Activated T-helper 1 cell treated with anti-CD3 and anti-CD28 coated beads, Interleukin-12 subunit alpha, Interleukin-12 subunit beta, Interleukin-2, Interleukin-4 antibody, amounts not matched to agents 30 ng/mL and 10 ng/mL and 1 ng/mL, durations not matched to agents 14 hours and 24 hours and 36 hours (primary cell): ENCODE measurements at regions not wholly inside any gene's neighbourhood (a gene's known extent, or its start where the extent isn't known, plus 50 kb on each side); places are given as distances from the start of the nearest gene placed in this dataset.

ENCODE experiments used
- DNase-seq: peaks from one replicate; pipeline ENCODE4 v3.0.0; 2021; ENCODE audit warnings: low spot score
- H3K27ac Mint-ChIP-seq: one replicate; pipeline ENCODE4 v1.8.0; 2021; ENCODE audit warnings: mild to moderate bottlenecking, mixed read lengths
- H3K27me3 Mint-ChIP-seq: one replicate; pipeline ENCODE4 v1.8.0; 2022; ENCODE audit warnings: mild to moderate bottlenecking, moderate library complexity, mixed read lengths; ENCODE audit not compliant: insufficient read depth
- H3K36me3 Mint-ChIP-seq: one replicate; pipeline ENCODE4 v1.8.0; 2021; ENCODE audit warnings: low read depth, mixed read lengths
- H3K4me1 Mint-ChIP-seq: one replicate; pipeline ENCODE4 v1.8.0; 2021; ENCODE audit warnings: low read depth, mixed read lengths
- H3K4me3 Mint-ChIP-seq: one replicate; pipeline ENCODE4 v1.8.0; 2021; ENCODE audit warnings: mild to moderate bottlenecking, moderate library complexity, mixed read lengths
- H3K9me3 Mint-ChIP-seq: one replicate; pipeline ENCODE4 v1.8.0; 2021; ENCODE audit warnings: mixed read lengths
- intact Hi-C: fragments of 100-400 bp; cut with micrococcal nuclease; formaldehyde crosslinking; loops from one replicate; pipeline ENCODE4 v1.15.1; 2024

GRCh38 chr2:217639481-217639880 is 363.3 kb downstream of the TNS1 start:
- intact Hi-C loops = no loop called here
- no peak overlapping the region for H3K27ac Mint-ChIP-seq
- no peaks in the 10 kb centered on the region for H3K4me1 Mint-ChIP-seq
- no peak overlapping the region for H3K4me3 Mint-ChIP-seq
- no peaks in the 10 kb centered on the region for H3K9me3 Mint-ChIP-seq
- H3K36me3 Mint-ChIP-seq = no peaks in the 10 kb centered on the region
- DNase-seq = no peak
- H3K27me3 Mint-ChIP-seq = peaks cover 4% of the 10 kb centered on the region

GRCh38 chr2:217638533-217638932 is 364.3 kb downstream of the TNS1 start:
- Mint-ChIP-seq H3K27me3 (peaks cover 6% of the 10 kb centered on the region), H3K9me3 (no peaks in the 10 kb centered on the region), H3K27ac (no peak overlapping the region), H3K36me3 (no peaks in the 10 kb centered on the region), H3K4me3 (no peak overlapping the region), H3K4me1 (no peaks in the 10 kb centered on the region)
- DNase-seq = no peak
- intact Hi-C loops = no loop called here

GRCh38 chr2:217638031-217638430 is 364.8 kb downstream of the TNS1 start:
- Mint-ChIP-seq H3K4me1 (no peaks in the 10 kb centered on the region), H3K36me3 (no peaks in the 10 kb centered on the region), H3K27me3 (peaks cover 6% of the 10 kb centered on the region), H3K27ac (no peak overlapping the region), H3K4me3 (no peak overlapping the region), H3K9me3 (no peaks in the 10 kb centered on the region)
- intact Hi-C loops = no loop called here
- DNase-seq = no peak

GRCh38 chr2:217636991-217637561 is 365.7 kb downstream of the TNS1 start:
- H3K4me3 Mint-ChIP-seq = no peak overlapping the region
- intact Hi-C loops = no loop called here
- no peaks in the 10 kb centered on the region for H3K36me3 Mint-ChIP-seq
- no peaks in the 10 kb centered on the region for H3K9me3 Mint-ChIP-seq
- peaks cover 6% of the 10 kb centered on the region for H3K27me3 Mint-ChIP-seq
- no peaks in the 10 kb centered on the region for H3K4me1 Mint-ChIP-seq
- no peak for DNase-seq
- no peak overlapping the region for H3K27ac Mint-ChIP-seq

- no peak for DNase-seq
- H3K4me3 Mint-ChIP-seq = no peak overlapping the region
- H3K4me1 Mint-ChIP-seq = no peaks in the 10 kb centered on the region
- peaks cover 6% of the 10 kb centered on the region for H3K27me3 Mint-ChIP-seq
- H3K36me3 Mint-ChIP-seq = no peaks in the 10 kb centered on the region
- H3K27ac Mint-ChIP-seq = no peak overlapping the region
- H3K9me3 Mint-ChIP-seq = no peaks in the 10 kb centered on the region
- intact Hi-C loops = no loop called here
Observed at GRCh38 chr2:217636578-217636977, 366.2 kb downstream of the TNS1 start.

- Mint-ChIP-seq H3K4me1 (no peaks in the 10 kb centered on the region), H3K27me3 (peaks cover 4% of the 10 kb centered on the region), H3K4me3 (no peak overlapping the region), H3K9me3 (no peaks in the 10 kb centered on the region), H3K27ac (no peak overlapping the region), H3K36me3 (no peaks in the 10 kb centered on the region)
- DNase-seq = no peak
- intact Hi-C loops = no loop called here
Observed at GRCh38 chr2:217634871-217635270, 367.9 kb downstream of the TNS1 start.

GRCh38 chr2:217632043-217632442 is 370.8 kb downstream of the TNS1 start:
- no peak for DNase-seq
- no peak overlapping the region for H3K4me3 Mint-ChIP-seq
- no peaks in the 10 kb centered on the region for H3K36me3 Mint-ChIP-seq
- no peak overlapping the region for H3K27ac Mint-ChIP-seq
- H3K27me3 Mint-ChIP-seq = peaks cover 2% of the 10 kb centered on the region
- H3K4me1 Mint-ChIP-seq = no peaks in the 10 kb centered on the region
- intact Hi-C loops = no loop called here
- no peaks in the 10 kb centered on the region for H3K9me3 Mint-ChIP-seq

GRCh38 chr2:217631115-217631514 is 371.7 kb downstream of the TNS1 start:
- H3K36me3 Mint-ChIP-seq = no peaks in the 10 kb centered on the region
- no peak for DNase-seq
- intact Hi-C loops = no loop called here
- peaks cover 2% of the 10 kb centered on the region for H3K27me3 Mint-ChIP-seq
- H3K9me3 Mint-ChIP-seq = no peaks in the 10 kb centered on the region
- H3K4me3 Mint-ChIP-seq = no peak overlapping the region
- no peak overlapping the region for H3K27ac Mint-ChIP-seq
- no peaks in the 10 kb centered on the region for H3K4me1 Mint-ChIP-seq

- H3K4me1 Mint-ChIP-seq = no peaks in the 10 kb centered on the region
- peaks cover 1% of the 10 kb centered on the region for H3K27me3 Mint-ChIP-seq
- no peak overlapping the region for H3K27ac Mint-ChIP-seq
- H3K9me3 Mint-ChIP-seq = no peaks in the 10 kb centered on the region
- H3K4me3 Mint-ChIP-seq = no peak overlapping the region
- H3K36me3 Mint-ChIP-seq = no peaks in the 10 kb centered on the region
- DNase-seq = no peak
- intact Hi-C loops = no loop called here
Observed at GRCh38 chr2:217629347-217629746, 373.4 kb downstream of the TNS1 start.

- H3K27me3 Mint-ChIP-seq = no peaks in the 10 kb centered on the region
- no peaks in the 10 kb centered on the region for H3K36me3 Mint-ChIP-seq
- no peak for DNase-seq
- no peaks in the 10 kb centered on the region for H3K9me3 Mint-ChIP-seq
- intact Hi-C loops = no loop called here
- H3K4me3 Mint-ChIP-seq = no peak overlapping the region
- H3K27ac Mint-ChIP-seq = no peak overlapping the region
- no peaks in the 10 kb centered on the region for H3K4me1 Mint-ChIP-seq
Observed at GRCh38 chr2:217628061-217628460, 374.7 kb downstream of the TNS1 start.

GRCh38 chr2:217626926-217627325 is 375.9 kb downstream of the TNS1 start:
- Mint-ChIP-seq H3K4me1 (no peaks in the 10 kb centered on the region), H3K27me3 (no peaks in the 10 kb centered on the region), H3K9me3 (no peaks in the 10 kb centered on the region), H3K27ac (no peak overlapping the region), H3K36me3 (no peaks in the 10 kb centered on the region), H3K4me3 (no peak overlapping the region)
- DNase-seq = no peak
- intact Hi-C loops = no loop called here

- no peaks in the 10 kb centered on the region for H3K36me3 Mint-ChIP-seq
- H3K27me3 Mint-ChIP-seq = no peaks in the 10 kb centered on the region
- H3K4me1 Mint-ChIP-seq = no peaks in the 10 kb centered on the region
- no peak for DNase-seq
- no peak overlapping the region for H3K27ac Mint-ChIP-seq
- no peak overlapping the region for H3K4me3 Mint-ChIP-seq
- intact Hi-C loops = no loop called here
- no peaks in the 10 kb centered on the region for H3K9me3 Mint-ChIP-seq
Observed at GRCh38 chr2:217625557-217626169, 377.1 kb downstream of the TNS1 start.

- no peak overlapping the region for H3K4me3 Mint-ChIP-seq
- DNase-seq = no peak
- no peaks in the 10 kb centered on the region for H3K9me3 Mint-ChIP-seq
- H3K27me3 Mint-ChIP-seq = peaks cover 1% of the 10 kb centered on the region
- H3K27ac Mint-ChIP-seq = no peak overlapping the region
- H3K4me1 Mint-ChIP-seq = no peaks in the 10 kb centered on the region
- H3K36me3 Mint-ChIP-seq = no peaks in the 10 kb centered on the region
- intact Hi-C loops = no loop called here
Observed at GRCh38 chr2:217623281-217623912, 379.4 kb downstream of the TNS1 start.
